NT2/D1 (cell line): ENCODE measurements at regions not wholly inside any gene's neighbourhood (a gene's known extent, or its start where the extent isn't known, plus 50 kb on each side); places are given as distances from the start of the nearest gene placed in this dataset.

Experiments
- SUZ12 ChIP-seq: IDR thresholded peaks from 2 replicates; pipeline ENCODE4 v1.6.1; 2011; ENCODE audit not compliant: insufficient read length, insufficient read depth; ENCODE audit errors: extremely low read depth
- YY1 ChIP-seq: IDR thresholded peaks from 2 replicates; pipeline ENCODE4 v1.6.1; 2011; ENCODE audit not compliant: insufficient read length, insufficient read depth
- ZNF274 ChIP-seq: IDR thresholded peaks from 2 replicates; pipeline ENCODE4 v1.6.1; 2011; ENCODE audit warnings: mild to moderate bottlenecking, low read depth, low read length

DNA sequence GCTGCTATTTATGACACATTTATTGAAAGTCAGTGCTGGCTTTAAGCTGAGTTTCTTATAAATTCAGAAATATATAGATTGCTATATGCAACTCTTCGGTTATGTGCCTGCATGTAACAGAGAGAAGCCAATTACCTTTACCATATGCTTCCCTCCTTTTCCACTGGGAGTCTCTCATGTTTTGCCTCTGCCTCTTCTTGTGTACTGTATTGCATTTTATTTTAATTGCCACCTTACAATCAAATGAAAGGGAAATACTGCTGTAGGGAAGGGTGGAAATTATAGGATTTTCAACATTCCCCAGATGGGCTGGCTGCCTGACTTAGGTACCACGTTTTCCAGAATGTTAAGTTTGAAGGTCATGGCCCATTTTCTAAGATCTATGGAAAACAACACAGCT lies 655.4 kb upstream of the SLIT2 start:
- no peak for TF ChIP-seq YY1
- no peak for TF ChIP-seq ZNF274
- no peak for TF ChIP-seq SUZ12
